ENCODE measurements at regions not wholly inside any gene's neighbourhood (a gene's known extent, or its start where the extent isn't known, plus 50 kb on each side); places are given as distances from the start of the nearest gene placed in this dataset.

DNA sequence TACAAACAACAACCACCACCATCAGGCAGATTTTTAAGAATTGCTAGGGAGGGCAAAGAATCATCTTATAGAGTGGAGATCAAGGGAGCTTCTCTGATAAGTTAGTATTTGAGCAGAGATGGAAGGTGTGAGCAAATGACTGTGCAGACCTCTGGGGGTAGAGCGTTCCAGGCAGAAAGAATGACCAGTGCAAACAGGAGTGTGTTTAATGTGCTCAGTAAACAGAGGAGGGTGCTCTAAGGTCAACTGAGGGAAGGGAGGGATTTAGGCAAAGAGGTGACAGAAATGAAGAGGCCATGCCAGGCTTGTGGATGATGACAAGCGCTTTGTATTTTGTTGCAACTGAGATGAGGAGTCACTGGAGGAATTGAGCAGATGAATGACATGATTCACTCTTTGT is 172.5 kb upstream of the GJB5 start:
- TF ChIP-seq CTCF (IDR thresholded peaks at IDR 0.05; ENCODE audit: extremely low read depth in 1 of 2, insufficient read depth in 1 of 2, low read depth in 1 of 2, low read length in 2 of 2), result no peak
- no peak for TF ChIP-seq EZH2 (IDR thresholded peaks at IDR 0.05; ENCODE audit: borderline replicate concordance, low read depth, low read length, severe bottlenecking)
- no peak for TF ChIP-seq POLR2AphosphoS5 (IDR thresholded peaks at IDR 0.05; ENCODE audit: insufficient read depth, low read depth, low read length)
- no peak for TF ChIP-seq MYC (IDR thresholded peaks at IDR 0.05; ENCODE audit: low read depth, low read length)
- TF ChIP-seq, protein P1, sequence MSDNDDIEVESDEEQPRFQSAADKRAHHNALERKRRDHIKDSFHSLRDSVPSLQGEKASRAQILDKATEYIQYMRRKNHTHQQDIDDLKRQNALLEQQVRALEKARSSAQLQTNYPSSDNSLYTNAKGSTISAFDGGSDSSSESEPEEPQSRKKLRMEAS (IDR thresholded peaks at IDR 0.05; ENCODE audit: insufficient read depth, insufficient read length), result no peak
- no peak for TF ChIP-seq POLR2A (IDR thresholded peaks at IDR 0.05; ENCODE audit: low read depth, low read length)
- no peak for TF ChIP-seq FOS (IDR thresholded peaks at IDR 0.05; ENCODE audit: borderline replicate concordance, insufficient read depth, low read length)
- no peak for TF ChIP-seq GATA2 (IDR thresholded peaks at IDR 0.05; ENCODE audit: insufficient read depth, insufficient read length, low read depth, low read length)

Measured in endothelial cell of umbilical vein (primary cell).